IPS DF 4.7 (cell line): ENCODE measurements at regions not wholly inside any gene's neighbourhood (a gene's known extent, or its start where the extent isn't known, plus 50 kb on each side); places are given as distances from the start of the nearest gene placed in this dataset.

Source experiments
- DNase-seq: peaks from one replicate; pipeline ENCODE4 v3.0.0-alpha.2; 2013; ENCODE audit warnings: low spot score; ENCODE audit errors: extremely low read depth

GRCh38 chr7:41247143-41247865 is 455.6 kb downstream of the INHBA start:
- no peak for DNase-seq

GRCh38 chr7:41245916-41246315 is 457.0 kb downstream of the INHBA start:
- DNase-seq, result no peak

GRCh38 chr7:41244246-41244645 is 458.6 kb downstream of the INHBA start:
- DNase-seq, result no peak

- DNase-seq, result no peak
Observed at GRCh38 chr7:41241641-41242040, 461.2 kb downstream of the INHBA start.

- DNase-seq, result no peak
Observed at GRCh38 chr7:41239596-41239995, 463.3 kb downstream of the INHBA start.

- no peak for DNase-seq
Observed at GRCh38 chr7:41238851-41239331, 464.0 kb downstream of the INHBA start.

- DNase-seq, result no peak
Observed at GRCh38 chr7:41237956-41238355, 464.9 kb downstream of the INHBA start.

- DNase-seq, result no peak
Observed at GRCh38 chr7:41232086-41232485, 470.8 kb downstream of the INHBA start.

- no peak for DNase-seq
Observed at GRCh38 chr7:41224063-41224763, 478.7 kb downstream of the INHBA start.

- no peak for DNase-seq
Observed at GRCh38 chr7:41222746-41223145, 480.1 kb downstream of the INHBA start.

- no peak for DNase-seq
Observed at GRCh38 chr7:41220266-41220665, 482.6 kb downstream of the INHBA start.

- DNase-seq, result no peak
Observed at GRCh38 chr7:41219276-41219675, 483.6 kb downstream of the INHBA start.

GRCh38 chr7:41217306-41217705 is 485.6 kb downstream of the INHBA start:
- DNase-seq, result no peak

GRCh38 chr7:41207141-41207540 is 495.7 kb downstream of the INHBA start:
- DNase-seq, result no peak

GRCh38 chr7:41206267-41206666 is 496.6 kb downstream of the INHBA start:
- no peak for DNase-seq

GRCh38 chr7:41205600-41205999 is 497.3 kb downstream of the INHBA start:
- DNase-seq, result no peak

GRCh38 chr7:41203542-41203941 is 499.3 kb downstream of the INHBA start:
- DNase-seq, result no peak

GRCh38 chr7:41201021-41201420 is 501.9 kb downstream of the INHBA start:
- DNase-seq, result no peak

- DNase-seq, result no peak
Observed at GRCh38 chr7:41199136-41199535, 503.8 kb downstream of the INHBA start.

- DNase-seq, result no peak
Observed at GRCh38 chr7:41198502-41198901, 504.4 kb downstream of the INHBA start.

- no peak for DNase-seq
Observed at GRCh38 chr7:41197769-41198168, 505.1 kb downstream of the INHBA start.

- DNase-seq, result no peak
Observed at GRCh38 chr7:41193738-41194282, 509.1 kb downstream of the INHBA start.

- no peak for DNase-seq
Observed at GRCh38 chr7:41190581-41190980, 512.3 kb downstream of the INHBA start.
